OCI-LY3 (cell line): ENCODE measurements at regions not wholly inside any gene's neighbourhood (a gene's known extent, or its start where the extent isn't known, plus 50 kb on each side); places are given as distances from the start of the nearest gene placed in this dataset.

Source experiments
- H2AFZ ChIP-seq: fragments of 200-600, 300-600 bp; shearing (Covaris generic); 2 replicates; pipeline ENCODE4 v1.6.0; 2014; ENCODE audit warnings: antibody characterized with exemption, low read depth, low read length
- H3K27ac ChIP-seq: fragments of 200-600, 300-600 bp; sonication (generic); 2 replicates; pipeline ENCODE4 v1.5.1; 2014; ENCODE audit warnings: mild to moderate bottlenecking, low read length, moderate library complexity, mixed read lengths
- H3K27me3 ChIP-seq: fragments of 200-600, 300-600 bp; sonication (generic); 2 replicates; pipeline ENCODE4 v1.6.1; 2014; ENCODE audit warnings: low read depth, low read length, mixed read lengths
- H3K36me3 ChIP-seq: fragments of 200-600, 300-600 bp; sonication (generic); replicated peaks from 2 replicates; pipeline ENCODE3; 2014; ENCODE audit warnings: low read depth, low read length, mixed read lengths
- H3K4me1 ChIP-seq: fragments of 300-600, 200-600 bp; sonication (generic); 2 replicates; pipeline ENCODE4 v1.6.1; 2014; ENCODE audit warnings: low read length, mixed read lengths
- H3K4me2 ChIP-seq: fragments of 200-600, 300-600 bp; sonication (generic); 2 replicates; pipeline ENCODE4 v1.6.1; 2014; ENCODE audit warnings: low read length, mixed read lengths
- H3K4me3 ChIP-seq: fragments of 300-600, 200-600 bp; sonication (generic); 2 replicates; pipeline ENCODE4 v1.5.1; 2014; ENCODE audit warnings: antibody characterized with exemption, mild to moderate bottlenecking, low read length, moderate library complexity
- H3K79me2 ChIP-seq: fragments of 300-600, 200-600 bp; shearing (Covaris generic); 2 replicates; pipeline ENCODE4 v1.6.1; 2014; ENCODE audit warnings: mild to moderate bottlenecking, low read length, mixed read lengths
- H3K9ac ChIP-seq: fragments of 300-600, 200-600 bp; shearing (Covaris generic); 2 replicates; pipeline ENCODE4 v1.6.0; 2014; ENCODE audit warnings: mild to moderate bottlenecking, low read length, moderate library complexity
- H3K9me3 ChIP-seq: fragments of 200-600, 300-600 bp; shearing (Covaris generic); 2 replicates; pipeline ENCODE4 v1.6.1; 2014; ENCODE audit warnings: low read length, mixed read lengths; ENCODE audit not compliant: insufficient read depth
- H4K20me1 ChIP-seq: fragments of 200-600, 300-600 bp; sonication (generic); 2 replicates; pipeline ENCODE4 v1.6.1; 2016; ENCODE audit warnings: low read length, mixed read lengths; ENCODE audit not compliant: insufficient read depth
- CTCF ChIP-seq: fragments of 200-600, 300-600 bp; sonication (generic); IDR thresholded peaks from 2 replicates; pipeline ENCODE4 v1.5.1; 2014; ENCODE audit warnings: antibody characterized with exemption, low read length, low read depth
- EZH2phosphoT487 ChIP-seq: fragments of 200-600 bp; shearing (Covaris generic); IDR thresholded peaks from 2 replicates; pipeline ENCODE4 v1.6.1; 2018; ENCODE audit warnings: antibody characterized with exemption, mixed run types, low read depth

DNA sequence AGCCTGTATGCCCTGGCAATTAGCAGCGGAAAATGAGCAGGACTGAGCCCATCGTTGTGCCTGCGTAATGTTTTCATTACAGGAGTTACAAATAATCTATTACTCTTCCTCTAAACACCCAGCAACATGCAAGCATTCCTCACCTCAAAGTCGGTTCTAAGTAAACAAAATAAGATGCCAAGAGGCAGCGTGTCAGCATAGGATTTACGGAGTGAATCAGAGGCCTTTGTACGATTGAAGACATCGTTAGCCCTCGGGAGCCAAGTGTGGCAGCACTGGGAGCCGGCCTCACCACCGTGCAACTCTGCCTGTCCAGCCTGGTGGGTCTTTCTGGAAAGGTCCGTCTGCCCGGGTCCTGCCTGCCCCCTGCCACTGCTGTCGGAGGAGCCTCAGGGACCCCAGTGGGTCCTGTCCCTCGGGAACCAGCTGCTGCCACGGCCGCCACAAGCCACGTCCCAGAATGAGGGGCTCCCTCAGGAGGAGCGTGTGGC lies 80.1 kb upstream of the CTDP1 start:
- Histone ChIP-seq H3K79me2 (no peaks in the 10 kb centered on the region), H3K9ac (no peak overlapping the region), H3K36me3 (no peaks in the 10 kb centered on the region), H3K27me3 (peaks cover 53% of the 10 kb centered on the region), H4K20me1 (no peaks in the 10 kb centered on the region), H3K4me3 (no peak overlapping the region), H3K4me1 (no peaks in the 10 kb centered on the region), H2AFZ (no peak overlapping the region), H3K27ac (no peak overlapping the region), H3K4me2 (no peak overlapping the region), H3K9me3 (no peaks in the 10 kb centered on the region)
- no peak for TF ChIP-seq CTCF
- TF ChIP-seq EZH2phosphoT487 = no peak

DNA sequence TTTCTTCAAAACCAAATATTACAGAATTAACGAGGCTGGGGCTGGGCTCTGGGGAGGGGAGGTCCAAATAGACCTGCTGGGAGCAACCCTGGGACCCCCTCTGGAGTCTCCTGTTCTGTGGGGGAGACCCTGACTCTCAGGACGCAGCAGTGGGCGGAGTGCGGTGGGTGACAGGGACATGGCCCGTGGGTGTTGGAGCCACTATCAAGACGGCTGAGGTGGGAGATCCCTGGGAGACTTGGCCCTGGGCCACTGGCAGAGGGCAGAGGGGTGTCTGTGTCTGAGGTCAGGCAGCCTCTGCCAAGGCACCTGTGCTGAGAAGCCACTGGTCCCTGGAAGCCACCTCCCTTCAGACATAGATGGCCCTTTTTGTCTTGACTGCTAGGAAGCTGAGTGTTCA lies 79.5 kb upstream of the CTDP1 start:
- H3K4me3 ChIP-seq = no peak overlapping the region
- peaks cover 46% of the 10 kb centered on the region for H3K27me3 ChIP-seq
- no peaks in the 10 kb centered on the region for H3K79me2 ChIP-seq
- no peak overlapping the region for H3K9ac ChIP-seq
- no peak overlapping the region for H3K4me2 ChIP-seq
- no peaks in the 10 kb centered on the region for H3K9me3 ChIP-seq
- no peaks in the 10 kb centered on the region for H4K20me1 ChIP-seq
- no peak overlapping the region for H3K27ac ChIP-seq
- TF ChIP-seq EZH2phosphoT487 = no peak
- no peak for TF ChIP-seq CTCF
- H3K36me3 ChIP-seq = no peaks in the 10 kb centered on the region
- no peaks in the 10 kb centered on the region for H3K4me1 ChIP-seq
- no peak overlapping the region for H2AFZ ChIP-seq

GRCh38 chr18:79600596-79600995 lies 79.0 kb upstream of the CTDP1 start:
- Histone ChIP-seq H3K9me3 (no peaks in the 10 kb centered on the region), H3K27ac (no peak overlapping the region), H2AFZ (no peak overlapping the region), H3K36me3 (no peaks in the 10 kb centered on the region), H3K4me3 (no peak overlapping the region), H3K4me1 (no peaks in the 10 kb centered on the region), H3K9ac (no peak overlapping the region), H3K4me2 (no peak overlapping the region), H4K20me1 (no peaks in the 10 kb centered on the region), H3K79me2 (no peaks in the 10 kb centered on the region), H3K27me3 (peaks cover 42% of the 10 kb centered on the region)
- TF ChIP-seq CTCF (no peak), EZH2phosphoT487 (no peak)

GRCh38 chr18:79601234-79601633 lies 78.4 kb upstream of the CTDP1 start:
- H2AFZ ChIP-seq = no peak overlapping the region
- H3K9ac ChIP-seq = no peak overlapping the region
- H3K4me3 ChIP-seq = no peak overlapping the region
- no peak for TF ChIP-seq EZH2phosphoT487
- TF ChIP-seq CTCF = no peak
- peaks cover 37% of the 10 kb centered on the region for H3K27me3 ChIP-seq
- no peaks in the 10 kb centered on the region for H3K4me1 ChIP-seq
- no peak overlapping the region for H3K4me2 ChIP-seq
- H3K27ac ChIP-seq = no peak overlapping the region
- H4K20me1 ChIP-seq = no peaks in the 10 kb centered on the region
- H3K79me2 ChIP-seq = no peaks in the 10 kb centered on the region
- no peaks in the 10 kb centered on the region for H3K9me3 ChIP-seq
- H3K36me3 ChIP-seq = no peaks in the 10 kb centered on the region
